ENCODE measurements at regions not wholly inside any gene's neighbourhood (a gene's known extent, or its start where the extent isn't known, plus 50 kb on each side); places are given as distances from the start of the nearest gene placed in this dataset.

GRCh38 chr15:47582233-47582632 is 135.1 kb upstream of the SEMA6D start:
- TF ChIP-seq POLR2A (IDR thresholded peaks at IDR 0.05; ENCODE audit: low read depth, low read length), result no peak
- TF ChIP-seq PAX5 (IDR thresholded peaks at IDR 0.05; ENCODE audit: insufficient read depth, low read length, severe bottlenecking), result no peak
- TF ChIP-seq TAF1 (IDR thresholded peaks at IDR 0.05; ENCODE audit: low read depth, low read length), result no peak
- no peak for TF ChIP-seq POLR2AphosphoS5 (IDR thresholded peaks at IDR 0.05; ENCODE audit: low read depth, low read length)
- no peak for TF ChIP-seq POU2F2 (IDR thresholded peaks at IDR 0.05; ENCODE audit: low read depth, low read length)
- no peak for FAIRE-seq
- no peak for DNase-seq (ENCODE audit: insufficient read length, low spot score)

DNA sequence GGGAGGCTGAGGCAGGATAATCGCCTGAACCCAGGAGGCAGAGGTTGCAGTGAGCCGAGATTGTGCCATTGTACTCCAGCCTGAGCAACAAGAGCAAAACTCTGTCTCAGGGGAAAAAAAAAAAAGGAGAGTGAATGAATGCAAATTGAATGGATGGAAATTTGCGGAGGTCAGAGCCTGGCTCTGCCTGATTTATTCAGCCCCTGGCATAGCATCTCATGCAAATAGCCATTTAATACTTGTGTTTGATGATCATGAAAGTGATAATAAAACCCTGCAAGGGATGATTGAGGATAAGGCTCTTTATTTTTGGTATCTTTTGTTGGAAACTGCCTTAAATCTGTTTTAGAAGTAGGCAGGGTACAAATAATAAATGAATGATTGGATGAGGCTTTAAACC is 133.0 kb upstream of the SEMA6D start:
- DNase-seq (ENCODE audit: insufficient read length, low spot score) (no peak), FAIRE-seq (no peak)
- TF ChIP-seq PAX5 (IDR thresholded peaks at IDR 0.05; ENCODE audit: insufficient read depth, low read length, severe bottlenecking) (no peak), POU2F2 (IDR thresholded peaks at IDR 0.05; ENCODE audit: low read depth, low read length) (no peak), TAF1 (IDR thresholded peaks at IDR 0.05; ENCODE audit: low read depth, low read length) (no peak)

GRCh38 chr15:47586653-47587224 is 130.6 kb upstream of the SEMA6D start:
- DNase-seq (ENCODE audit: insufficient read length, low spot score), result no peak
- TF ChIP-seq TAF1 (IDR thresholded peaks at IDR 0.05; ENCODE audit: low read depth, low read length) (no peak), PAX5 (IDR thresholded peaks at IDR 0.05; ENCODE audit: insufficient read depth, low read length, severe bottlenecking) (no peak), POLR2AphosphoS5 (IDR thresholded peaks at IDR 0.05; ENCODE audit: low read depth, low read length) (no peak)
- FAIRE-seq, result no peak

- no peak for DNase-seq (ENCODE audit: insufficient read length, low spot score)
- no peak for FAIRE-seq
- TF ChIP-seq POU2F2 (IDR thresholded peaks at IDR 0.05; ENCODE audit: low read depth, low read length), result no peak
- no peak for TF ChIP-seq TAF1 (IDR thresholded peaks at IDR 0.05; ENCODE audit: low read depth, low read length)
- no peak for TF ChIP-seq POLR2AphosphoS5 (IDR thresholded peaks at IDR 0.05; ENCODE audit: low read depth, low read length)
- TF ChIP-seq PAX5 (IDR thresholded peaks at IDR 0.05; ENCODE audit: insufficient read depth, low read length, severe bottlenecking), result no peak
- no peak for TF ChIP-seq SPI1 (IDR thresholded peaks at IDR 0.05; ENCODE audit: low read depth, low read length)
- TF ChIP-seq POLR2A (IDR thresholded peaks at IDR 0.05; ENCODE audit: low read depth, low read length), result no peak
Measured at GRCh38 chr15:47587940-47588802, 129.1 kb upstream of the SEMA6D start.

- DNase-seq (ENCODE audit: insufficient read length, low spot score) (no peak), FAIRE-seq (no peak)
- TF ChIP-seq POLR2AphosphoS5 (IDR thresholded peaks at IDR 0.05; ENCODE audit: low read depth, low read length) (no peak), POLR2A (IDR thresholded peaks at IDR 0.05; ENCODE audit: low read depth, low read length) (no peak), POU2F2 (IDR thresholded peaks at IDR 0.05; ENCODE audit: low read depth, low read length) (no peak), TAF1 (IDR thresholded peaks at IDR 0.05; ENCODE audit: low read depth, low read length) (no peak), PAX5 (IDR thresholded peaks at IDR 0.05; ENCODE audit: insufficient read depth, low read length, severe bottlenecking) (no peak), SPI1 (IDR thresholded peaks at IDR 0.05; ENCODE audit: low read depth, low read length) (no peak)
Measured at GRCh38 chr15:47588958-47589357, 128.3 kb upstream of the SEMA6D start.

- TF ChIP-seq POLR2AphosphoS5 (IDR thresholded peaks at IDR 0.05; ENCODE audit: low read depth, low read length), result no peak
- TF ChIP-seq POLR2A (IDR thresholded peaks at IDR 0.05; ENCODE audit: low read depth, low read length), result no peak
- no peak for TF ChIP-seq POU2F2 (IDR thresholded peaks at IDR 0.05; ENCODE audit: low read depth, low read length)
- no peak for TF ChIP-seq PAX5 (IDR thresholded peaks at IDR 0.05; ENCODE audit: insufficient read depth, low read length, severe bottlenecking)
- no peak for TF ChIP-seq SPI1 (IDR thresholded peaks at IDR 0.05; ENCODE audit: low read depth, low read length)
- TF ChIP-seq TAF1 (IDR thresholded peaks at IDR 0.05; ENCODE audit: low read depth, low read length), result no peak
- DNase-seq (ENCODE audit: insufficient read length, low spot score) (no peak), FAIRE-seq (no peak)
Measured at GRCh38 chr15:47598996-47599395, 118.3 kb upstream of the SEMA6D start.

- no peak for DNase-seq (ENCODE audit: insufficient read length, low spot score)
- FAIRE-seq, result no peak
- TF ChIP-seq POLR2A (IDR thresholded peaks at IDR 0.05; ENCODE audit: low read depth, low read length) (no peak), POU2F2 (IDR thresholded peaks at IDR 0.05; ENCODE audit: low read depth, low read length) (no peak), PAX5 (IDR thresholded peaks at IDR 0.05; ENCODE audit: insufficient read depth, low read length, severe bottlenecking) (no peak), TAF1 (IDR thresholded peaks at IDR 0.05; ENCODE audit: low read depth, low read length) (no peak), POLR2AphosphoS5 (IDR thresholded peaks at IDR 0.05; ENCODE audit: low read depth, low read length) (no peak), SPI1 (IDR thresholded peaks at IDR 0.05; ENCODE audit: low read depth, low read length) (no peak)
Measured at GRCh38 chr15:47599806-47600205, 117.5 kb upstream of the SEMA6D start.

GRCh38 chr15:47602121-47602520 is 115.2 kb upstream of the SEMA6D start:
- DNase-seq (ENCODE audit: insufficient read length, low spot score), result no peak
- FAIRE-seq, result no peak
- TF ChIP-seq TAF1 (IDR thresholded peaks at IDR 0.05; ENCODE audit: low read depth, low read length), result no peak
- no peak for TF ChIP-seq POLR2AphosphoS5 (IDR thresholded peaks at IDR 0.05; ENCODE audit: low read depth, low read length)
- no peak for TF ChIP-seq POLR2A (IDR thresholded peaks at IDR 0.05; ENCODE audit: low read depth, low read length)
- no peak for TF ChIP-seq POU2F2 (IDR thresholded peaks at IDR 0.05; ENCODE audit: low read depth, low read length)
- TF ChIP-seq PAX5 (IDR thresholded peaks at IDR 0.05; ENCODE audit: insufficient read depth, low read length, severe bottlenecking), result no peak
- TF ChIP-seq SPI1 (IDR thresholded peaks at IDR 0.05; ENCODE audit: low read depth, low read length), result no peak

DNA sequence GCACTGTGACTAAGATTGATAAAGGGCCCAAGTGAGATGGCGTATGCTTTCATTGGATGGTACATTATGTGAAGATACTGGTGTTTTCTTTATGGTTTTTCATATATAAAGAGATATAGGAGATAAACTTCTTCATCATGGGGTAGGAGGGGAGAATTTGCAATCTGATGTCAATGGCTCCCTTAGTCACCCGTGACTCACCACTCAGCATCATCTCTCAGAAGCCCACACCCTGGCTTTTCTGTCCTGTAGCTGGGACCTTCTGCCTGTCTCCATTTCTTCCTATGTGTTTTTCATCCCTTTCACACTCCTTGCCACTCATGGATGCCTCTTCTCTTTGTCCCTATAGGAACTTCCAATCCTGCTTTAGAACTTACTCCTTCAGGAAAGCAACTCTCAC is 114.3 kb upstream of the SEMA6D start:
- TF ChIP-seq POLR2AphosphoS5 (IDR thresholded peaks at IDR 0.05; ENCODE audit: low read depth, low read length) (no peak), SPI1 (IDR thresholded peaks at IDR 0.05; ENCODE audit: low read depth, low read length) (no peak), POLR2A (IDR thresholded peaks at IDR 0.05; ENCODE audit: low read depth, low read length) (no peak), POU2F2 (IDR thresholded peaks at IDR 0.05; ENCODE audit: low read depth, low read length) (no peak), TAF1 (IDR thresholded peaks at IDR 0.05; ENCODE audit: low read depth, low read length) (no peak), PAX5 (IDR thresholded peaks at IDR 0.05; ENCODE audit: insufficient read depth, low read length, severe bottlenecking) (no peak)
- FAIRE-seq, result no peak
- DNase-seq (ENCODE audit: insufficient read length, low spot score), result no peak
